ENCODE measurements at regions not wholly inside any gene's neighbourhood (a gene's known extent, or its start where the extent isn't known, plus 50 kb on each side); places are given as distances from the start of the nearest gene placed in this dataset.

DNA sequence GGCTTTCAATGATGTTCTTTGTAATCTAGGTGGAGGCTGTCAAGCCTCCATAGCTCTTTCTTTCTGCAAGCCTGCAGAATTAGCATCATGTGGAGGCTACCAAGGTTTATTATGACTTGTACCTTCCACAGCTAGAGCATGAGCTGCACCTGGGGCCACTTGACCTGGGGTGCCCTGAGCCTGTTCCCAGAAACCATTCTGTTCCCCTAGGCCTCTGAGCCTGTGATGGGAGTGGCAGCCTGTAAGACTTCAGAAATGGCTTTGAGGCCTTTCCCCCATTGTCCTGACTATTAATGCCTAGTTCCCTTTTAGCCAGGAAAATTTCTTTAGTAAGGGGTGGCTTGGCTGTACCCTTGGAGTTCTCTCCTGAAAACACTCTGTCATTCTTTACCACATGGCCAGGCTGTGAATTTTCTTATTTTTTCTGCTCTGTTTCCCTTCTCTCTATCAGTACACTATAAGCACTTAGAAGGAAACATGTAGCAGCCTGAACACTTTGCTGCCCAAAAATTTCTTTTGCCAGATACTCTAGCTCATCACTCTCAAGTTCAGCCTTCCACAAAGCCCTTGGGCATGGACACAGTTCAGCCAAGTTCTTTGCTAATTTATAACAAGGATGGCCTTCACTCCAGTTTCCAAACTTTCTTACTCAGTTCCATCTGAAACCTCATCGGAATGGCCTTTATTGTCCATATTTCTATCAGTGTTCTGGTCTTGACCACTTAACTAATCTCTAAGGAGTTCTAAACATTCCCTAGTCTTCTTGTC is 61.4 kb upstream of the NR3C1 start:
- TF ChIP-seq, protein P1, sequence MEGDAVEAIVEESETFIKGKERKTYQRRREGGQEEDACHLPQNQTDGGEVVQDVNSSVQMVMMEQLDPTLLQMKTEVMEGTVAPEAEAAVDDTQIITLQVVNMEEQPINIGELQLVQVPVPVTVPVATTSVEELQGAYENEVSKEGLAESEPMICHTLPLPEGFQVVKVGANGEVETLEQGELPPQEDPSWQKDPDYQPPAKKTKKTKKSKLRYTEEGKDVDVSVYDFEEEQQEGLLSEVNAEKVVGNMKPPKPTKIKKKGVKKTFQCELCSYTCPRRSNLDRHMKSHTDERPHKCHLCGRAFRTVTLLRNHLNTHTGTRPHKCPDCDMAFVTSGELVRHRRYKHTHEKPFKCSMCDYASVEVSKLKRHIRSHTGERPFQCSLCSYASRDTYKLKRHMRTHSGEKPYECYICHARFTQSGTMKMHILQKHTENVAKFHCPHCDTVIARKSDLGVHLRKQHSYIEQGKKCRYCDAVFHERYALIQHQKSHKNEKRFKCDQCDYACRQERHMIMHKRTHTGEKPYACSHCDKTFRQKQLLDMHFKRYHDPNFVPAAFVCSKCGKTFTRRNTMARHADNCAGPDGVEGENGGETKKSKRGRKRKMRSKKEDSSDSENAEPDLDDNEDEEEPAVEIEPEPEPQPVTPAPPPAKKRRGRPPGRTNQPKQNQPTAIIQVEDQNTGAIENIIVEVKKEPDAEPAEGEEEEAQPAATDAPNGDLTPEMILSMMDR (IDR thresholded peaks at IDR 0.05) = no peak
- TF ChIP-seq, protein P2, sequence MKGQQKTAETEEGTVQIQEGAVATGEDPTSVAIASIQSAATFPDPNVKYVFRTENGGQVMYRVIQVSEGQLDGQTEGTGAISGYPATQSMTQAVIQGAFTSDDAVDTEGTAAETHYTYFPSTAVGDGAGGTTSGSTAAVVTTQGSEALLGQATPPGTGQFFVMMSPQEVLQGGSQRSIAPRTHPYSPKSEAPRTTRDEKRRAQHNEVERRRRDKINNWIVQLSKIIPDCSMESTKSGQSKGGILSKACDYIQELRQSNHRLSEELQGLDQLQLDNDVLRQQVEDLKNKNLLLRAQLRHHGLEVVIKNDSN (CRISPR knock-in tag; IDR thresholded peaks at IDR 0.05) = no peak
- TF ChIP-seq CREB1 (CRISPR knock-in tag; IDR thresholded peaks at IDR 0.05) (no peak), ETV6 (CRISPR knock-in tag; IDR thresholded peaks at IDR 0.05) (no peak), FOXK1 (CRISPR knock-in tag; IDR thresholded peaks at IDR 0.05) (no peak), ZBTB21 (CRISPR knock-in tag; IDR thresholded peaks at IDR 0.05; ENCODE audit: borderline replicate concordance) (no peak), NR2C2 (CRISPR knock-in tag; IDR thresholded peaks at IDR 0.05) (no peak)
- TF ChIP-seq, protein P3, sequence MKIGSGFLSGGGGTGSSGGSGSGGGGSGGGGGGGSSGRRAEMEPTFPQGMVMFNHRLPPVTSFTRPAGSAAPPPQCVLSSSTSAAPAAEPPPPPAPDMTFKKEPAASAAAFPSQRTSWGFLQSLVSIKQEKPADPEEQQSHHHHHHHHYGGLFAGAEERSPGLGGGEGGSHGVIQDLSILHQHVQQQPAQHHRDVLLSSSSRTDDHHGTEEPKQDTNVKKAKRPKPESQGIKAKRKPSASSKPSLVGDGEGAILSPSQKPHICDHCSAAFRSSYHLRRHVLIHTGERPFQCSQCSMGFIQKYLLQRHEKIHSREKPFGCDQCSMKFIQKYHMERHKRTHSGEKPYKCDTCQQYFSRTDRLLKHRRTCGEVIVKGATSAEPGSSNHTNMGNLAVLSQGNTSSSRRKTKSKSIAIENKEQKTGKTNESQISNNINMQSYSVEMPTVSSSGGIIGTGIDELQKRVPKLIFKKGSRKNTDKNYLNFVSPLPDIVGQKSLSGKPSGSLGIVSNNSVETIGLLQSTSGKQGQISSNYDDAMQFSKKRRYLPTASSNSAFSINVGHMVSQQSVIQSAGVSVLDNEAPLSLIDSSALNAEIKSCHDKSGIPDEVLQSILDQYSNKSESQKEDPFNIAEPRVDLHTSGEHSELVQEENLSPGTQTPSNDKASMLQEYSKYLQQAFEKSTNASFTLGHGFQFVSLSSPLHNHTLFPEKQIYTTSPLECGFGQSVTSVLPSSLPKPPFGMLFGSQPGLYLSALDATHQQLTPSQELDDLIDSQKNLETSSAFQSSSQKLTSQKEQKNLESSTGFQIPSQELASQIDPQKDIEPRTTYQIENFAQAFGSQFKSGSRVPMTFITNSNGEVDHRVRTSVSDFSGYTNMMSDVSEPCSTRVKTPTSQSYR (CRISPR knock-in tag; IDR thresholded peaks at IDR 0.05) = no peak
